ENCODE measurements at regions not wholly inside any gene's neighbourhood (a gene's known extent, or its start where the extent isn't known, plus 50 kb on each side); places are given as distances from the start of the nearest gene placed in this dataset.
A peak's percentile ranks its signal among the peaks of the same experiment; 100 is the strongest.

DNA sequence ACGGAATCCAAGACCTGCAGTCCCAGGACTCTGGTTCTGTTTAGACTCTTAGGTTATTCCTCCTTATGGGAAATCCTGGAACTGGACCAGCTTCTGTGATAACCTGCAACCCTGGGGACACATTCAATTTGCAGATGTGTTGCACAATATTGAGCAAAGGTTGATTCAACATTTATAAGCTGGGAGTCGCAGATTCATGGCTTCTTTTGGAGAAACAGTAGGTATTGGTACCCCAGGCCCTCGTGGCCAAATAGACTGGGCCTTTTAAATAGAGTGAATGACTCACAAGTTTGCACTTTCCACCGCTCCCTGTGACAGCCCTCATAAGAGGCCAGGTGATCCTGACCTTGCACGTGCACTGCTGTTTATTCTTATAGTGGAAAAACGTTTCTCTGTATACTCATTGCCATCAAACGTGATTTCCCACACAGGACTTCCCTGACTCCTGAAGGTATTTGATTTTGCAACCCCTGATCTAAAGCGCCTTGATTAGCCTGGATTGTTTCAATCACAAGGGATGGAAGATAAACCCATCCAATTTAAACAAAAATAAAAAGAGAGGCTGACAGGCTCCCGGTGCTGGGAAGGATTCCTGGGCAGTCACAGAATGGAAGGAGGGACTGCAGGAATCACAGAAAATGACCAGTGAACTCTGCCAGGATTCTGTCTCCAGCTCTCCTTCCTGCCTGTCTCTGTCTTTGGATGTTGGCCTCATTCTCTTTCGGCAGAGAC, 98.0 kb downstream of the VCPKMT start:
- no peak overlapping the region for H3K4me3 ChIP-seq (ENCODE audit: low read depth, low read length)
- ChIA-PET POLR2A (no interaction called here), CTCF (interaction anchor here (0.7 to 1.7 kb wide), 2 partner anchors 153 to 157 kb away, joined by 3 to 6 read pairs; no protein-coding TSS in a partner anchor)

DNA sequence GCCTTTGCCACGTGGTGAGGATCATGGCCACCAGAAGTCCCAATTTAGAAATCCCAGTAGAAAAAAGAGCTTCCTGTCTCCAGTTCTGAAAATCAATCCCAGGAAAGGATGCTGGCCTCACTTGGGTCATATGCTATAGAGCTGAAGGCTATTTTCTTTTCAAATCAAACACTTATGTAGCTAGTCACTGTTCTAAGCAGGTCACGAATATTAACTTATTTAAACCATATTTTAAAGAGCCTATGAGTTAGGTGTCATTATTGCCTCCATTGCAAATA, 97.5 kb downstream of the VCPKMT start:
- no peak overlapping the region for H3K4me3 ChIP-seq (ENCODE audit: low read depth, low read length)
- H3K27ac ChIP-seq (ENCODE audit: low read depth, low read length) = peak overlapping the region; percentile 77
- H3K27me3 ChIP-seq (ENCODE audit: control insufficient read depth, insufficient read depth, low read length) = no peaks in the 10 kb centered on the region
- ChIA-PET CTCF (interaction anchor here (0.7 to 1.7 kb wide), 2 partner anchors 153 to 157 kb away, joined by 3 to 6 read pairs; no protein-coding TSS in a partner anchor), POLR2A (no interaction called here)
- no peak for DNase-seq (ENCODE audit: low read depth, low spot score)
- no peaks in the 10 kb centered on the region; the same call in 1 of the 2 replicates for H3K9me3 ChIP-seq (ENCODE audit: control insufficient read depth, insufficient read depth, low read length)
- TF ChIP-seq, protein P1, sequence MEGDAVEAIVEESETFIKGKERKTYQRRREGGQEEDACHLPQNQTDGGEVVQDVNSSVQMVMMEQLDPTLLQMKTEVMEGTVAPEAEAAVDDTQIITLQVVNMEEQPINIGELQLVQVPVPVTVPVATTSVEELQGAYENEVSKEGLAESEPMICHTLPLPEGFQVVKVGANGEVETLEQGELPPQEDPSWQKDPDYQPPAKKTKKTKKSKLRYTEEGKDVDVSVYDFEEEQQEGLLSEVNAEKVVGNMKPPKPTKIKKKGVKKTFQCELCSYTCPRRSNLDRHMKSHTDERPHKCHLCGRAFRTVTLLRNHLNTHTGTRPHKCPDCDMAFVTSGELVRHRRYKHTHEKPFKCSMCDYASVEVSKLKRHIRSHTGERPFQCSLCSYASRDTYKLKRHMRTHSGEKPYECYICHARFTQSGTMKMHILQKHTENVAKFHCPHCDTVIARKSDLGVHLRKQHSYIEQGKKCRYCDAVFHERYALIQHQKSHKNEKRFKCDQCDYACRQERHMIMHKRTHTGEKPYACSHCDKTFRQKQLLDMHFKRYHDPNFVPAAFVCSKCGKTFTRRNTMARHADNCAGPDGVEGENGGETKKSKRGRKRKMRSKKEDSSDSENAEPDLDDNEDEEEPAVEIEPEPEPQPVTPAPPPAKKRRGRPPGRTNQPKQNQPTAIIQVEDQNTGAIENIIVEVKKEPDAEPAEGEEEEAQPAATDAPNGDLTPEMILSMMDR (IDR thresholded peaks at IDR 0.05; ENCODE audit: low read depth, low read length) = no peak

More for the DNA sequence above, 98.0 kb downstream of the VCPKMT start:
- H3K27me3 ChIP-seq (ENCODE audit: control insufficient read depth, insufficient read depth, low read length) = no peaks in the 10 kb centered on the region
- H3K27ac ChIP-seq (ENCODE audit: low read depth, low read length) = peak overlapping the region; percentile 77
- no peak for DNase-seq (ENCODE audit: low read depth, low spot score)
- H3K9me3 ChIP-seq (ENCODE audit: control insufficient read depth, insufficient read depth, low read length) = no peaks in the 10 kb centered on the region; the same call in 1 of the 2 replicates
- TF ChIP-seq, protein P1 (IDR thresholded peaks at IDR 0.05; ENCODE audit: low read depth, low read length) = no peak

DNA sequence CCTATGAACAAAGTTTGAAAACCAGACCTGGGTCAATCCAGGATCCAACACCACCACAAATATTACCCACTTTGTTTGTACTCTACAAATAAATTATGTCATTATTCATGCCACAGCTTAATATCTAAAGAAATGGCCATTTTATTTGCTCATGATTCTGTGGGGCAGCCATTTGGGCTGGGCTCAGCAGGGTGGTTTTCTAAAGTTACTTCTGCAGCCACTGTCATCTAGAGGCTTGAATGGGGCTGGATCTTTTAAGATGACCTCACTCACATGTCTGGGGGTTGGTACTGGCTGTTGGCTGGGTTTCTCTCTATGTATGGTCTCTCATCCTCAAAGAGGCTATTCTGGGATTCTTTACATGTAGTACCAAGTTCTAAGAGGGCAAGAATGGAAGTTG, 96.2 kb downstream of the VCPKMT start:
- POLR2A ChIA-PET = interaction anchor here (0.5 kb wide), 1 partner anchor 139 kb away, joined by 5 read pairs; no protein-coding TSS in a partner anchor

DNA sequence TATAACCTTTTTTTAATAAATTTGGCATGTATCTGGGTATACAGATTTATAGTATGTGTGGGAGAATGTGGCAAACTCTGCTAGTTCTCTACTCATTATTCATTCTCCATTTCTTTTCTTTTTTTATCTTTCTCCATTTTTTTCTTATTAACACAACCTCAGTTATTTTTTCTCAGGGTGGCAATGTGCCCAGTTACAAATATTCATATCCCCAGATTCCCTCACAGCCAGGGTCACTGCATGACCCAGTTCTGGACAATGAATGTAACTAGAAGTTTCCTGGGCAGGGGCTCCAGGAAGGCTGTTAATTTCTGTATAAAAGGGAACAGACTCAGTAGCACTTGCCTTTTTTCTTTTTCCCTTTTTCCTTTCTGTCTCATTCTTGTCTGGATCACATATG, 95.6 kb downstream of the VCPKMT start:
- CTCF ChIA-PET = no interaction called here
- H3K27me3 ChIP-seq (ENCODE audit: control insufficient read depth, insufficient read depth, low read length) = no peaks in the 10 kb centered on the region

More for the DNA sequence above, 96.2 kb downstream of the VCPKMT start:
- Histone ChIP-seq H3K27me3 (ENCODE audit: control insufficient read depth, insufficient read depth, low read length) (no peaks in the 10 kb centered on the region), H3K4me3 (ENCODE audit: low read depth, low read length) (no peak overlapping the region), H3K9me3 (ENCODE audit: control insufficient read depth, insufficient read depth, low read length) (no peaks in the 10 kb centered on the region; the same call in 1 of the 2 replicates), H3K27ac (ENCODE audit: low read depth, low read length) (no peak overlapping the region)
- DNase-seq (ENCODE audit: low read depth, low spot score) = no peak
- CTCF ChIA-PET = interaction anchor here (0.6 to 1.7 kb wide), 2 partner anchors 16 to 159 kb away, joined by 4 to 6 read pairs; no protein-coding TSS in a partner anchor
- TF ChIP-seq, protein P1 (IDR thresholded peaks at IDR 0.05; ENCODE audit: low read depth, low read length) = no peak

More for the DNA sequence above, 95.6 kb downstream of the VCPKMT start:
- TF ChIP-seq, protein P1 (IDR thresholded peaks at IDR 0.05; ENCODE audit: low read depth, low read length) = no peak
- no peak for DNase-seq (ENCODE audit: low read depth, low spot score)
- no peak overlapping the region for H3K4me3 ChIP-seq (ENCODE audit: low read depth, low read length)
- POLR2A ChIA-PET = no interaction called here
- H3K9me3 ChIP-seq (ENCODE audit: control insufficient read depth, insufficient read depth, low read length) = peaks cover 4% of the 10 kb centered on the region; the same call in 1 of the 2 replicates
- H3K27ac ChIP-seq (ENCODE audit: low read depth, low read length) = no peak overlapping the region

Data from AG04450 (cell line).